ENCODE measurements at regions not wholly inside any gene's neighbourhood (a gene's known extent, or its start where the extent isn't known, plus 50 kb on each side); places are given as distances from the start of the nearest gene placed in this dataset.

GRCh38 chr20:24392612-24393011, 76.8 kb upstream of the SYNDIG1 start:
- no peak overlapping the region for H3K4me3 Mint-ChIP-seq
- no CpG with 5 or more reads among the region's 4 CpGs for whole genome bisulfite sequencing (ENCODE audit: insufficient coverage)

GRCh38 chr20:24389686-24390085, 79.7 kb upstream of the SYNDIG1 start:
- WGBS (ENCODE audit: insufficient coverage), result 0% methylated on average over 2 of the region's 3 CpGs
- H3K9me3 Mint-ChIP-seq, result no peaks in the 10 kb centered on the region
- Histone ChIP-seq H3K4me1 (ENCODE audit: control insufficient read depth in 1 of 2, insufficient read depth in 2 of 2, low read length in 2 of 2) (peaks cover 20% of the 10 kb centered on the region in 2 donors), H3K27ac (ENCODE audit: low read depth in 1 of 2, low read length in 2 of 2) (peak overlapping the region in 1 of 2 donors; percentile 46), H3K4me3 (replicated peaks in 1 of 3; ENCODE audit: low read depth in 2 of 3, low read length in 3 of 3) (peak overlapping the region in 1 of 3 experiments; percentile 48), H2AFZ (ENCODE audit: insufficient read depth, low read depth, low read length, poor library complexity, severe bottlenecking) (peak overlapping the region; percentile 60), H3K27me3 (ENCODE audit: control insufficient read depth in 2 of 2, insufficient read depth in 2 of 2, low read length in 2 of 2) (no peaks in the 10 kb centered on the region), H3K36me3 (replicated peaks in 1 of 2; ENCODE audit: control insufficient read depth in 1 of 2, insufficient read depth in 2 of 2, low read length in 2 of 2) (no peaks in the 10 kb centered on the region), H3K79me2 (ENCODE audit: insufficient read depth, low read length) (no peaks in the 10 kb centered on the region), H4K20me1 (ENCODE audit: insufficient read depth, low read length) (no peaks in the 10 kb centered on the region), H3K9ac (ENCODE audit: insufficient read depth, low read length, poor library complexity, severe bottlenecking) (no peak overlapping the region), H3K9me3 (replicated peaks in 1 of 2; ENCODE audit: control insufficient read depth in 1 of 2, insufficient read depth in 1 of 2, low read length in 2 of 2) (no peaks in the 10 kb centered on the region), H3K4me2 (replicated peaks; ENCODE audit: extremely low read depth, low read length, poor library complexity, severe bottlenecking) (peak overlapping the region; percentile 23)
- H3K27me3 Mint-ChIP-seq (ENCODE audit: low read depth in 3 of 3), result peaks cover 0 to 7% (median 4%) of the 10 kb centered on the region in 3 donors
- no peak for TF ChIP-seq CTCF (IDR thresholded peaks at IDR 0.05)
- H3K27ac Mint-ChIP-seq, result peak overlapping the region in 3 of 7 donors; percentile 63 to 76 (median 70)
- H3K36me3 Mint-ChIP-seq, result no peaks in the 10 kb centered on the region
- intact Hi-C loops (cut with micrococcal nuclease), result no loop called here
- peak overlapping the region in 1 of 2 donors; percentile 83 for H3K4me3 Mint-ChIP-seq
- DNase-seq, result peak; percentile 52 to 66 (median 57)
- H3K4me1 Mint-ChIP-seq, result peaks cover 26% of the 10 kb centered on the region

More at GRCh38 chr20:24392612-24393011, 76.8 kb upstream of the SYNDIG1 start:
- Histone ChIP-seq H2AFZ (ENCODE audit: insufficient read depth, low read depth, low read length, poor library complexity, severe bottlenecking) (no peak overlapping the region), H3K79me2 (ENCODE audit: insufficient read depth, low read length) (no peaks in the 10 kb centered on the region), H3K27me3 (ENCODE audit: control insufficient read depth in 2 of 2, insufficient read depth in 2 of 2, low read length in 2 of 2) (no peaks in the 10 kb centered on the region), H3K4me1 (ENCODE audit: control insufficient read depth in 1 of 2, insufficient read depth in 2 of 2, low read length in 2 of 2) (peaks cover 20% of the 10 kb centered on the region in 2 donors), H3K4me2 (replicated peaks; ENCODE audit: extremely low read depth, low read length, poor library complexity, severe bottlenecking) (no peak overlapping the region), H3K36me3 (replicated peaks in 1 of 2; ENCODE audit: control insufficient read depth in 1 of 2, insufficient read depth in 2 of 2, low read length in 2 of 2) (no peaks in the 10 kb centered on the region), H3K27ac (ENCODE audit: low read depth in 1 of 2, low read length in 2 of 2) (no peak overlapping the region), H3K9ac (ENCODE audit: insufficient read depth, low read length, poor library complexity, severe bottlenecking) (no peak overlapping the region), H3K4me3 (replicated peaks in 1 of 3; ENCODE audit: low read depth in 2 of 3, low read length in 3 of 3) (no peak overlapping the region), H4K20me1 (ENCODE audit: insufficient read depth, low read length) (no peaks in the 10 kb centered on the region), H3K9me3 (replicated peaks in 1 of 2; ENCODE audit: control insufficient read depth in 1 of 2, insufficient read depth in 1 of 2, low read length in 2 of 2) (no peaks in the 10 kb centered on the region)
- intact Hi-C loops (cut with micrococcal nuclease), result no loop called here
- DNase-seq, result no peak
- no peaks in the 10 kb centered on the region for H3K36me3 Mint-ChIP-seq
- peaks cover 0 to 6% (median 4%) of the 10 kb centered on the region in 3 donors for H3K27me3 Mint-ChIP-seq (ENCODE audit: low read depth in 3 of 3)
- TF ChIP-seq CTCF (IDR thresholded peaks at IDR 0.05), result no peak
- H3K4me1 Mint-ChIP-seq, result peaks cover 25% of the 10 kb centered on the region
- H3K9me3 Mint-ChIP-seq, result peaks cover 0 to 5% (median 2%) of the 10 kb centered on the region in 7 donors
- H3K27ac Mint-ChIP-seq, result no peak overlapping the region

Data from CD14-positive monocyte (primary cell).